SKM-1 (cell line): ENCODE measurements at regions not wholly inside any gene's neighbourhood (a gene's known extent, or its start where the extent isn't known, plus 50 kb on each side); places are given as distances from the start of the nearest gene placed in this dataset.

Experiments
- DNase-seq: peaks from one replicate; lab custom pipeline; 2025; ENCODE audit not compliant: unreplicated experiment; lab: John Stamatoyannopoulos, UW

- DNase-seq: no peak
These were observed 150.4 kb downstream of the C7orf25 start for GRCh38 chr7:42761486-42761885.

- no peak for DNase-seq
These were observed 153.7 kb downstream of the C7orf25 start for GRCh38 chr7:42758124-42758523.

GRCh38 chr7:42756841-42757240 lies 155.0 kb downstream of the C7orf25 start:
- DNase-seq: no peak

GRCh38 chr7:42753811-42754363 lies 158.0 kb downstream of the C7orf25 start:
- DNase-seq: no peak

- no peak for DNase-seq
These were observed 158.5 kb downstream of the C7orf25 start for GRCh38 chr7:42753367-42753766.

- no peak for DNase-seq
These were observed 161.7 kb downstream of the C7orf25 start for GRCh38 chr7:42750172-42750571.

- no peak for DNase-seq
These were observed 164.8 kb downstream of the C7orf25 start for GRCh38 chr7:42747044-42747443.

GRCh38 chr7:42746214-42746613 lies 165.7 kb downstream of the C7orf25 start:
- no peak for DNase-seq

GRCh38 chr7:42745357-42746059 lies 166.4 kb downstream of the C7orf25 start:
- DNase-seq: no peak

GRCh38 chr7:42744746-42745145 lies 167.1 kb downstream of the C7orf25 start:
- no peak for DNase-seq

GRCh38 chr7:42743077-42743858 lies 168.6 kb downstream of the C7orf25 start:
- DNase-seq: no peak

GRCh38 chr7:42742318-42742717 lies 169.6 kb downstream of the C7orf25 start:
- DNase-seq: no peak

GRCh38 chr7:42740408-42740807 lies 171.5 kb downstream of the C7orf25 start:
- no peak for DNase-seq

- DNase-seq: no peak
These were observed 172.2 kb downstream of the C7orf25 start for GRCh38 chr7:42739638-42740037.

GRCh38 chr7:42736931-42737330 lies 174.9 kb downstream of the C7orf25 start:
- no peak for DNase-seq

GRCh38 chr7:42735081-42735480 lies 176.8 kb downstream of the C7orf25 start:
- DNase-seq: no peak

GRCh38 chr7:42734568-42734967 lies 177.3 kb downstream of the C7orf25 start:
- no peak for DNase-seq

- no peak for DNase-seq
These were observed 178.8 kb downstream of the C7orf25 start for GRCh38 chr7:42733040-42733439.

- DNase-seq: no peak
These were observed 181.3 kb downstream of the C7orf25 start for GRCh38 chr7:42730586-42730985.

- DNase-seq: no peak
These were observed 182.7 kb downstream of the C7orf25 start for GRCh38 chr7:42729053-42729765.

GRCh38 chr7:42727451-42727850 lies 184.4 kb downstream of the C7orf25 start:
- no peak for DNase-seq
